ENCODE measurements at regions not wholly inside any gene's neighbourhood (a gene's known extent, or its start where the extent isn't known, plus 50 kb on each side); places are given as distances from the start of the nearest gene placed in this dataset.
"Not testable (repeated sequence)": the region's sequence is repeated elsewhere in the genome, so short reads cannot be mapped to it uniquely, and the experiment has no call there.

GRCh38 chr10:33860552-33860951 is 526.1 kb upstream of the NRP1 start:
- no peak overlapping the region for H3K4me3 ChIP-seq (ENCODE audit: insufficient read depth, low read depth, low read length)
- DNase-seq, result no peak

GRCh38 chr10:33859319-33860022 is 525.0 kb upstream of the NRP1 start:
- no peak overlapping the region for H3K4me3 ChIP-seq (ENCODE audit: insufficient read depth, low read depth, low read length)
- no peaks in the 10 kb centered on the region for H3K36me3 ChIP-seq (replicated peaks; ENCODE audit: control insufficient read depth, insufficient read depth, low read length)
- no peaks in the 10 kb centered on the region for H3K27me3 ChIP-seq (ENCODE audit: control insufficient read depth, insufficient read depth, low read length)
- no peak for DNase-seq

More at GRCh38 chr10:33860552-33860951, 526.1 kb upstream of the NRP1 start:
- Histone ChIP-seq H3K27me3 (ENCODE audit: control insufficient read depth, insufficient read depth, low read length) (no peaks in the 10 kb centered on the region), H3K36me3 (replicated peaks; ENCODE audit: control insufficient read depth, insufficient read depth, low read length) (no peaks in the 10 kb centered on the region)

GRCh38 chr10:33858326-33858725 is 523.9 kb upstream of the NRP1 start:
- Histone ChIP-seq H3K36me3 (replicated peaks; ENCODE audit: control insufficient read depth, insufficient read depth, low read length) (no peaks in the 10 kb centered on the region), H3K27me3 (ENCODE audit: control insufficient read depth, insufficient read depth, low read length) (no peaks in the 10 kb centered on the region), H3K4me3 (ENCODE audit: insufficient read depth, low read depth, low read length) (no peak overlapping the region)
- no peak for DNase-seq

GRCh38 chr10:33853221-33853620 is 518.8 kb upstream of the NRP1 start:
- H3K27me3 ChIP-seq (ENCODE audit: control insufficient read depth, insufficient read depth, low read length); H3K36me3 ChIP-seq (replicated peaks; ENCODE audit: control insufficient read depth, insufficient read depth, low read length); H3K4me3 ChIP-seq (ENCODE audit: insufficient read depth, low read depth, low read length); DNase-seq: not testable (repeated sequence)

- DNase-seq, result no peak
- Histone ChIP-seq H3K36me3 (replicated peaks; ENCODE audit: control insufficient read depth, insufficient read depth, low read length) (no peaks in the 10 kb centered on the region), H3K4me3 (ENCODE audit: insufficient read depth, low read depth, low read length) (no peak overlapping the region), H3K27me3 (ENCODE audit: control insufficient read depth, insufficient read depth, low read length) (no peaks in the 10 kb centered on the region)
These were observed 508.9 kb upstream of the NRP1 start for GRCh38 chr10:33843379-33843778.

- Histone ChIP-seq H3K4me3 (ENCODE audit: insufficient read depth, low read depth, low read length) (no peak overlapping the region), H3K27me3 (ENCODE audit: control insufficient read depth, insufficient read depth, low read length) (no peaks in the 10 kb centered on the region), H3K36me3 (replicated peaks; ENCODE audit: control insufficient read depth, insufficient read depth, low read length) (no peaks in the 10 kb centered on the region)
- DNase-seq, result no peak
These were observed 507.2 kb upstream of the NRP1 start for GRCh38 chr10:33841678-33842077.

GRCh38 chr10:33838731-33839130 is 504.3 kb upstream of the NRP1 start:
- Histone ChIP-seq H3K27me3 (ENCODE audit: control insufficient read depth, insufficient read depth, low read length) (no peaks in the 10 kb centered on the region), H3K4me3 (ENCODE audit: insufficient read depth, low read depth, low read length) (no peak overlapping the region), H3K36me3 (replicated peaks; ENCODE audit: control insufficient read depth, insufficient read depth, low read length) (no peaks in the 10 kb centered on the region)
- DNase-seq, result no peak

GRCh38 chr10:33837736-33838135 is 503.3 kb upstream of the NRP1 start:
- no peaks in the 10 kb centered on the region for H3K27me3 ChIP-seq (ENCODE audit: control insufficient read depth, insufficient read depth, low read length)
- DNase-seq, result no peak

GRCh38 chr10:33835556-33835955 is 501.1 kb upstream of the NRP1 start:
- DNase-seq, result no peak
- no peaks in the 10 kb centered on the region for H3K36me3 ChIP-seq (replicated peaks; ENCODE audit: control insufficient read depth, insufficient read depth, low read length)
- no peak overlapping the region for H3K4me3 ChIP-seq (ENCODE audit: insufficient read depth, low read depth, low read length)
- no peaks in the 10 kb centered on the region for H3K27me3 ChIP-seq (ENCODE audit: control insufficient read depth, insufficient read depth, low read length)

More at GRCh38 chr10:33837736-33838135, 503.3 kb upstream of the NRP1 start:
- no peak overlapping the region for H3K4me3 ChIP-seq (ENCODE audit: insufficient read depth, low read depth, low read length)
- no peaks in the 10 kb centered on the region for H3K36me3 ChIP-seq (replicated peaks; ENCODE audit: control insufficient read depth, insufficient read depth, low read length)

GRCh38 chr10:33833566-33833965 is 499.1 kb upstream of the NRP1 start:
- no peak for DNase-seq
- no peak overlapping the region for H3K4me3 ChIP-seq (ENCODE audit: insufficient read depth, low read depth, low read length)
- H3K36me3 ChIP-seq (replicated peaks; ENCODE audit: control insufficient read depth, insufficient read depth, low read length), result no peaks in the 10 kb centered on the region

GRCh38 chr10:33832124-33832787 is 497.8 kb upstream of the NRP1 start:
- no peaks in the 10 kb centered on the region for H3K36me3 ChIP-seq (replicated peaks; ENCODE audit: control insufficient read depth, insufficient read depth, low read length)
- no peak for DNase-seq
- H3K27me3 ChIP-seq (ENCODE audit: control insufficient read depth, insufficient read depth, low read length), result no peaks in the 10 kb centered on the region
- no peak overlapping the region for H3K4me3 ChIP-seq (ENCODE audit: insufficient read depth, low read depth, low read length)

More at GRCh38 chr10:33833566-33833965, 499.1 kb upstream of the NRP1 start:
- H3K27me3 ChIP-seq (ENCODE audit: control insufficient read depth, insufficient read depth, low read length), result no peaks in the 10 kb centered on the region

- Histone ChIP-seq H3K36me3 (replicated peaks; ENCODE audit: control insufficient read depth, insufficient read depth, low read length) (no peaks in the 10 kb centered on the region), H3K4me3 (ENCODE audit: insufficient read depth, low read depth, low read length) (no peak overlapping the region), H3K27me3 (ENCODE audit: control insufficient read depth, insufficient read depth, low read length) (no peaks in the 10 kb centered on the region)
- DNase-seq, result no peak
These were observed 497.1 kb upstream of the NRP1 start for GRCh38 chr10:33831591-33831990.

- not testable (repeated sequence) for H3K36me3 ChIP-seq (replicated peaks; ENCODE audit: control insufficient read depth, insufficient read depth, low read length); H3K4me3 ChIP-seq (ENCODE audit: insufficient read depth, low read depth, low read length); DNase-seq; H3K27me3 ChIP-seq (ENCODE audit: control insufficient read depth, insufficient read depth, low read length)
These were observed 495.4 kb upstream of the NRP1 start for GRCh38 chr10:33829899-33830298.

GRCh38 chr10:33828592-33828991 is 494.1 kb upstream of the NRP1 start:
- Histone ChIP-seq H3K4me3 (ENCODE audit: insufficient read depth, low read depth, low read length) (no peak overlapping the region), H3K36me3 (replicated peaks; ENCODE audit: control insufficient read depth, insufficient read depth, low read length) (no peaks in the 10 kb centered on the region), H3K27me3 (ENCODE audit: control insufficient read depth, insufficient read depth, low read length) (no peaks in the 10 kb centered on the region)
- no peak for DNase-seq

- DNase-seq, result no peak
- H3K27me3 ChIP-seq (ENCODE audit: control insufficient read depth, insufficient read depth, low read length), result no peaks in the 10 kb centered on the region
- H3K4me3 ChIP-seq (ENCODE audit: insufficient read depth, low read depth, low read length), result no peak overlapping the region
- H3K36me3 ChIP-seq (replicated peaks; ENCODE audit: control insufficient read depth, insufficient read depth, low read length), result no peaks in the 10 kb centered on the region
These were observed 491.7 kb upstream of the NRP1 start for GRCh38 chr10:33826186-33826585.

Data from H7 (cell line).